Esophagus squamous epithelium (tissue), 5 donors: ENCODE measurements at regions not wholly inside any gene's neighbourhood (a gene's known extent, or its start where the extent isn't known, plus 50 kb on each side); places are given as distances from the start of the nearest gene placed in this dataset.

Source experiments
- DNase-seq: peaks from one replicate; lab custom pipeline; 2025; lab: John Stamatoyannopoulos, UW
- H3K27ac ChIP-seq, 4 donors: fragments of 200-600 bp; sonication (generic); one replicate each; pipeline ENCODE4 v1.5.1; 2016 to 2019; ENCODE audit warnings: mild to moderate bottlenecking in 1 of 4
- H3K27me3 ChIP-seq, 4 donors: fragments of 200-600 bp; sonication (generic); 1 replicate in 3 of 4; 2 replicates in 1 of 4; pipeline versions ENCODE4 v1.5.1 to v1.6.0; 2017 to 2021; ENCODE audit warnings: antibody characterized with exemption in 1 of 4
- H3K36me3 ChIP-seq, 3 donors: fragments of 200-600 bp; sonication (generic); one replicate each; pipeline ENCODE4 v1.5.1; 2016 to 2019
- H3K4me1 ChIP-seq, 3 donors: fragments of 200-600 bp; sonication (generic); one replicate each; pipeline ENCODE4 v1.5.1; 2017 to 2019
- H3K4me3 ChIP-seq, 4 donors: fragments of 200-600 bp; sonication (generic); 1 replicate in 3 of 4; 2 replicates in 1 of 4; pipeline ENCODE4 v1.5.1; 2016 to 2019; ENCODE audit warnings: mild to moderate bottlenecking in 2 of 4, moderate library complexity in 1 of 4
- H3K9me3 ChIP-seq, 3 donors: fragments of 200-600 bp; sonication (generic); one replicate each; pipeline ENCODE4 v1.5.1; 2016 to 2019
- CTCF ChIP-seq, 6 experiments: fragments of 450-650 bp in 4 of 6; fragments of 200-600 bp in 2 of 6; sonication (generic) in 2 of 6; IDR thresholded peaks; one replicate each; pipeline ENCODE4 v1.5.1; 2016 to 2019; ENCODE audit warnings: antibody characterized with exemption in 6 of 6, mild to moderate bottlenecking in 4 of 6, moderate library complexity in 4 of 6
- POLR2A ChIP-seq, 4 donors: fragments of 450-650 bp; IDR thresholded peaks; one replicate each; pipeline ENCODE4 v1.6.1; 2017; ENCODE audit warnings: antibody characterized with exemption in 4 of 4, mild to moderate bottlenecking in 4 of 4, moderate library complexity in 3 of 4
- WGBS, 2 donors: methylation state at CpG; one replicate each; pipeline ENCODE4 v1.1.5; 2018; 5-methylcytosine and 5-hydroxymethylcytosine counted together
- intact Hi-C: fragments of 100-400 bp; cut with DNase I; formaldehyde crosslinking; loops from one replicate; pipeline ENCODE4 v1.15.0; 2022
- donor health status: DM: yes; HTN: yes; CAD: no.

DNA sequence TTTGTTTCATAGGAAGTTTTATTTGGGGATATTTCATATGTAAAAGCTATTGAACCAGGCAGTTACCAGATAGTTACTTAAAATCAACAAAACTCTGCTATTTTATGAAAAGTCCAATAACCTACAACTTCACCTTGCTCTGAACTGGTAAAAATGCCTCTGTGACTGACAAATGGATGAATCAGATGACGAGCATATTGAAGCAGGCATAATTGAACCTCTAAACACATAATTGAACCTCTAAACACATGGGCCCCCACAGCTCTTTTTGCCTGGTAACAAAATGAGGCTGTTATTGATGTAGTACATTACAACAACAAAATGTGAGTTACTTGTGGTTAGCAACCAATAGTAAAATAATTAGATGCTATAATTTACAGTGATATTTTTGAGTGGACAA, 99.7 kb downstream of the MBL2 start:
- no peaks in the 10 kb centered on the region for H3K9me3 ChIP-seq
- 69 to 83% methylated on average over 1 of the region's 1 CpG for WGBS, 2 donors
- intact Hi-C loops: no loop called here
- no peaks in the 10 kb centered on the region for H3K4me1 ChIP-seq
- DNase-seq: no peak
- TF ChIP-seq CTCF (IDR thresholded peaks at IDR 0.05) (no peak), POLR2A (IDR thresholded peaks at IDR 0.05) (no peak)
- H3K4me3 ChIP-seq: no peak overlapping the region
- no peak overlapping the region for H3K27ac ChIP-seq
- no peaks in the 10 kb centered on the region for H3K27me3 ChIP-seq
- H3K36me3 ChIP-seq: no peaks in the 10 kb centered on the region

- no peak overlapping the region for H3K27ac ChIP-seq
- no peak for DNase-seq
- WGBS, 2 donors: 77 to 78% methylated on average over 2 of the region's 2 CpGs
- TF ChIP-seq CTCF (IDR thresholded peaks at IDR 0.05) (no peak), POLR2A (IDR thresholded peaks at IDR 0.05) (no peak)
- no peaks in the 10 kb centered on the region for H3K4me1 ChIP-seq
- intact Hi-C loops: no loop called here
- no peak overlapping the region for H3K4me3 ChIP-seq
- H3K9me3 ChIP-seq: no peaks in the 10 kb centered on the region
- no peaks in the 10 kb centered on the region for H3K27me3 ChIP-seq
- no peaks in the 10 kb centered on the region for H3K36me3 ChIP-seq
Measured at GRCh38 chr10:52673468-52673867, 99.1 kb downstream of the MBL2 start.

DNA sequence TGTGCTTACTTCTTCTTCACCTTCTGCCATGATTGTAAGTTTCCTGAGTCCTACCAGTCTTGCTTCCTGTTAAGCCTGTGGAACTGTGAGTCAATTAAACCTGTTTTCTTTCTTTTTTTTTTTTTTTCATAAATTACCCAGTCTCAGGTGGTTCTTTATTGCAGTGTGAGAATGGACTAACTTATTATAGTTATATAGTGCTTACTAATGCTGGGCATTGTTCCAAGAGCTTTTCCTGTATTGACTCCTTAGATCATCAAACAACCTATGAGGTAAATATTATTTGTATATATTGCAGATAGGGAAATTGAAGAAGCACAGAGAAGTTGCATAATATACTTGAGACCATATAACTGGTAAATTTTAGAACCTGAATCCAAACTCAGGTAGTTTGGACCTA, 98.1 kb downstream of the MBL2 start:
- no peak overlapping the region for H3K4me3 ChIP-seq
- DNase-seq: no peak
- no peak for TF ChIP-seq POLR2A (IDR thresholded peaks at IDR 0.05)
- no peak for TF ChIP-seq CTCF (IDR thresholded peaks at IDR 0.05)
- no peaks in the 10 kb centered on the region for H3K9me3 ChIP-seq
- H3K36me3 ChIP-seq: no peaks in the 10 kb centered on the region
- intact Hi-C loops: no loop called here
- no peaks in the 10 kb centered on the region for H3K27me3 ChIP-seq
- H3K27ac ChIP-seq: no peak overlapping the region
- H3K4me1 ChIP-seq: no peaks in the 10 kb centered on the region

- intact Hi-C loops: no loop called here
- no peaks in the 10 kb centered on the region for H3K36me3 ChIP-seq
- H3K9me3 ChIP-seq: no peaks in the 10 kb centered on the region
- H3K4me1 ChIP-seq: no peaks in the 10 kb centered on the region
- no peak overlapping the region for H3K27ac ChIP-seq
- 62 to 63% methylated on average over 1 of the region's 1 CpG for WGBS, 2 donors
- no peak for DNase-seq
- no peak overlapping the region for H3K4me3 ChIP-seq
- TF ChIP-seq CTCF (IDR thresholded peaks at IDR 0.05) (no peak), POLR2A (IDR thresholded peaks at IDR 0.05) (no peak)
- no peaks in the 10 kb centered on the region for H3K27me3 ChIP-seq
Measured at GRCh38 chr10:52677086-52677485, 95.5 kb downstream of the MBL2 start.

DNA sequence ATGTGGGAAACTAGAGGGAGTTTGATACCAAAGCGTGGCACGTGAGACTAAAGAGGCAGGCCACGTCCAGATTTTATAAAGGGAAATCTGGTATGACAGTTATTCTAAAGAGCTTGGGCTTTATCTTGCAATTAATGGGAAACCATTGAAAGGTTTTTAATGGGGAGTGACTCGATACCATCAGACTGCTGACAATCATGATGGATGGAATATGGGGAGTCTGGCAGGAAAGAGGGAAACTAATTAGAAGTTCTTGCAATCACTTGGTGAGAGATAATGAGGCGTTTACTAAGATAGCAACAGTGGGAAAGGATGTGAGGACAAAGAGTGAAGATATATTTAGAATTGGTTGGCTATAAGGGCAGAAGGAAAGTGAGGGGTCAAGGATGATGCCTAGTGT, 94.0 kb downstream of the MBL2 start:
- no peak overlapping the region for H3K27ac ChIP-seq
- H3K36me3 ChIP-seq: no peaks in the 10 kb centered on the region
- DNase-seq: no peak
- TF ChIP-seq POLR2A (IDR thresholded peaks at IDR 0.05): no peak
- TF ChIP-seq CTCF (IDR thresholded peaks at IDR 0.05): no peak
- no peak overlapping the region for H3K4me3 ChIP-seq
- intact Hi-C loops: no loop called here
- WGBS, 2 donors: 56 to 64% methylated on average over 5 of the region's 5 CpGs
- H3K27me3 ChIP-seq: no peaks in the 10 kb centered on the region
- H3K9me3 ChIP-seq: no peaks in the 10 kb centered on the region
- no peaks in the 10 kb centered on the region for H3K4me1 ChIP-seq
